ENCODE measurements at regions not wholly inside any gene's neighbourhood (a gene's known extent, or its start where the extent isn't known, plus 50 kb on each side); places are given as distances from the start of the nearest gene placed in this dataset.

DNA sequence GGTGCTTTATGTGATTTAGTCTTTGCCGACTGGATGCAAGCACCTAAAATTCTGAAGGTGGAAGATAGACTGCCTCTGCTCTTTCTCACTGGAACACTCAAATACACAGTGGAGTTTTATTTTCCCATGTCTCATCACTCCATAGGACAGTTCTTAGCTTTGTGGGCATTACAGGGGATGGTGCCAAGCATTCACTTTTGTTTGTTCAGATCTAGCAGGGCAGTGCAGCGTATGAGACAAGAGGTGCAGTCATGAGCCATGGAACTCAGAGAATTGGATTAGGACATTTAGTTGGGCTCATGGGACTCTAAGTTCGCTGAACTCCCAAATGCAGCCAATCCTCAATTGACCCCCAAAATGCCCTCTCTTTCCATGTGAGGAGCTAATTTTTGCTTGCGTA, 1136.9 kb upstream of the PRKX start:
- TF ChIP-seq EZH2 (IDR thresholded peaks at IDR 0.05; ENCODE audit: low read depth, unreplicated experiment), result no peak
- TF ChIP-seq, protein P1, sequence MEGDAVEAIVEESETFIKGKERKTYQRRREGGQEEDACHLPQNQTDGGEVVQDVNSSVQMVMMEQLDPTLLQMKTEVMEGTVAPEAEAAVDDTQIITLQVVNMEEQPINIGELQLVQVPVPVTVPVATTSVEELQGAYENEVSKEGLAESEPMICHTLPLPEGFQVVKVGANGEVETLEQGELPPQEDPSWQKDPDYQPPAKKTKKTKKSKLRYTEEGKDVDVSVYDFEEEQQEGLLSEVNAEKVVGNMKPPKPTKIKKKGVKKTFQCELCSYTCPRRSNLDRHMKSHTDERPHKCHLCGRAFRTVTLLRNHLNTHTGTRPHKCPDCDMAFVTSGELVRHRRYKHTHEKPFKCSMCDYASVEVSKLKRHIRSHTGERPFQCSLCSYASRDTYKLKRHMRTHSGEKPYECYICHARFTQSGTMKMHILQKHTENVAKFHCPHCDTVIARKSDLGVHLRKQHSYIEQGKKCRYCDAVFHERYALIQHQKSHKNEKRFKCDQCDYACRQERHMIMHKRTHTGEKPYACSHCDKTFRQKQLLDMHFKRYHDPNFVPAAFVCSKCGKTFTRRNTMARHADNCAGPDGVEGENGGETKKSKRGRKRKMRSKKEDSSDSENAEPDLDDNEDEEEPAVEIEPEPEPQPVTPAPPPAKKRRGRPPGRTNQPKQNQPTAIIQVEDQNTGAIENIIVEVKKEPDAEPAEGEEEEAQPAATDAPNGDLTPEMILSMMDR (conservative IDR thresholded peaks at IDR 0.05; ENCODE audit: low read depth in 2 of 2), result no peak
- TF ChIP-seq CREB1 (CRISPR knock-in tag; IDR thresholded peaks at IDR 0.05; ENCODE audit: low read depth), result no peak
- TF ChIP-seq, protein P2, sequence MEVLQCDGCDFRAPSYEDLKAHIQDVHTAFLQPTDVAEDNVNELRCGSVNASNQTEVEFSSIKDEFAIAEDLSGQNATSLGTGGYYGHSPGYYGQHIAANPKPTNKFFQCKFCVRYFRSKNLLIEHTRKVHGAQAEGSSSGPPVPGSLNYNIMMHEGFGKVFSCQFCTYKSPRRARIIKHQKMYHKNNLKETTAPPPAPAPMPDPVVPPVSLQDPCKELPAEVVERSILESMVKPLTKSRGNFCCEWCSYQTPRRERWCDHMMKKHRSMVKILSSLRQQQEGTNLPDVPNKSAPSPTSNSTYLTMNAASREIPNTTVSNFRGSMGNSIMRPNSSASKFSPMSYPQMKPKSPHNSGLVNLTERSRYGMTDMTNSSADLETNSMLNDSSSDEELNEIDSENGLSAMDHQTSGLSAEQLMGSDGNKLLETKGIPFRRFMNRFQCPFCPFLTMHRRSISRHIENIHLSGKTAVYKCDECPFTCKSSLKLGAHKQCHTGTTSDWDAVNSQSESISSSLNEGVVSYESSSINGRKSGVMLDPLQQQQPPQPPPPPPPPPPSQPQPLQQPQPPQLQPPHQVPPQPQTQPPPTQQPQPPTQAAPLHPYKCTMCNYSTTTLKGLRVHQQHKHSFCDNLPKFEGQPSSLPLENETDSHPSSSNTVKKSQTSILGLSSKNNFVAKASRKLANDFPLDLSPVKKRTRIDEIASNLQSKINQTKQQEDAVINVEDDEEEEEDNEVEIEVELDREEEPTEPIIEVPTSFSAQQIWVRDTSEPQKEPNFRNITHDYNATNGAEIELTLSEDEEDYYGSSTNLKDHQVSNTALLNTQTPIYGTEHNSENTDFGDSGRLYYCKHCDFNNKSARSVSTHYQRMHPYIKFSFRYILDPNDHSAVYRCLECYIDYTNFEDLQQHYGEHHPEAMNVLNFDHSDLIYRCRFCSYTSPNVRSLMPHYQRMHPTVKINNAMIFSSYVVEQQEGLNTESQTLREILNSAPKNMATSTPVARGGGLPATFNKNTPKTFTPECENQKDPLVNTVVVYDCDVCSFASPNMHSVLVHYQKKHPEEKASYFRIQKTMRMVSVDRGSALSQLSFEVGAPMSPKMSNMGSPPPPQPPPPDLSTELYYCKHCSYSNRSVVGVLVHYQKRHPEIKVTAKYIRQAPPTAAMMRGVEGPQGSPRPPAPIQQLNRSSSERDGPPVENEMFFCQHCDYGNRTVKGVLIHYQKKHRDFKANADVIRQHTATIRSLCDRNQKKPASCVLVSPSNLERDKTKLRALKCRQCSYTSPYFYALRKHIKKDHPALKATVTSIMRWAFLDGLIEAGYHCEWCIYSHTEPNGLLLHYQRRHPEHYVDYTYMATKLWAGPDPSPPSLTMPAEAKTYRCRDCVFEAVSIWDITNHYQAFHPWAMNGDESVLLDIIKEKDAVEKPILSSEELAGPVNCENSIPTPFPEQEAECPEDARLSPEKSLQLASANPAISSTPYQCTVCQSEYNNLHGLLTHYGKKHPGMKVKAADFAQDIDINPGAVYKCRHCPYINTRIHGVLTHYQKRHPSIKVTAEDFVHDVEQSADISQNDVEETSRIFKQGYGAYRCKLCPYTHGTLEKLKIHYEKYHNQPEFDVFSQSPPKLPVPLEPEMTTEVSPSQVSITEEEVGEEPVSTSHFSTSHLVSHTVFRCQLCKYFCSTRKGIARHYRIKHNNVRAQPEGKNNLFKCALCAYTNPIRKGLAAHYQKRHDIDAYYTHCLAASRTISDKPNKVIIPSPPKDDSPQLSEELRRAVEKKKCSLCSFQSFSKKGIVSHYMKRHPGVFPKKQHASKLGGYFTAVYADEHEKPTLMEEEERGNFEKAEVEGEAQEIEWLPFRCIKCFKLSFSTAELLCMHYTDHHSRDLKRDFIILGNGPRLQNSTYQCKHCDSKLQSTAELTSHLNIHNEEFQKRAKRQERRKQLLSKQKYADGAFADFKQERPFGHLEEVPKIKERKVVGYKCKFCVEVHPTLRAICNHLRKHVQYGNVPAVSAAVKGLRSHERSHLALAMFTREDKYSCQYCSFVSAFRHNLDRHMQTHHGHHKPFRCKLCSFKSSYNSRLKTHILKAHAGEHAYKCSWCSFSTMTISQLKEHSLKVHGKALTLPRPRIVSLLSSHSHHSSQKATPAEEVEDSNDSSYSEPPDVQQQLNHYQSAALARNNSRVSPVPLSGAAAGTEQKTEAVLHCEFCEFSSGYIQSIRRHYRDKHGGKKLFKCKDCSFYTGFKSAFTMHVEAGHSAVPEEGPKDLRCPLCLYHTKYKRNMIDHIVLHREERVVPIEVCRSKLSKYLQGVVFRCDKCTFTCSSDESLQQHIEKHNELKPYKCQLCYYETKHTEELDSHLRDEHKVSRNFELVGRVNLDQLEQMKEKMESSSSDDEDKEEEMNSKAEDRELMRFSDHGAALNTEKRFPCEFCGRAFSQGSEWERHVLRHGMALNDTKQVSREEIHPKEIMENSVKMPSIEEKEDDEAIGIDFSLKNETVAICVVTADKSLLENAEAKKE (CRISPR knock-in tag; IDR thresholded peaks at IDR 0.05), result no peak
